ENCODE measurements at regions not wholly inside any gene's neighbourhood (a gene's known extent, or its start where the extent isn't known, plus 50 kb on each side); places are given as distances from the start of the nearest gene placed in this dataset.
"Not testable (repeated sequence)": the region's sequence is repeated elsewhere in the genome, so short reads cannot be mapped to it uniquely, and the experiment has no call there.

DNA sequence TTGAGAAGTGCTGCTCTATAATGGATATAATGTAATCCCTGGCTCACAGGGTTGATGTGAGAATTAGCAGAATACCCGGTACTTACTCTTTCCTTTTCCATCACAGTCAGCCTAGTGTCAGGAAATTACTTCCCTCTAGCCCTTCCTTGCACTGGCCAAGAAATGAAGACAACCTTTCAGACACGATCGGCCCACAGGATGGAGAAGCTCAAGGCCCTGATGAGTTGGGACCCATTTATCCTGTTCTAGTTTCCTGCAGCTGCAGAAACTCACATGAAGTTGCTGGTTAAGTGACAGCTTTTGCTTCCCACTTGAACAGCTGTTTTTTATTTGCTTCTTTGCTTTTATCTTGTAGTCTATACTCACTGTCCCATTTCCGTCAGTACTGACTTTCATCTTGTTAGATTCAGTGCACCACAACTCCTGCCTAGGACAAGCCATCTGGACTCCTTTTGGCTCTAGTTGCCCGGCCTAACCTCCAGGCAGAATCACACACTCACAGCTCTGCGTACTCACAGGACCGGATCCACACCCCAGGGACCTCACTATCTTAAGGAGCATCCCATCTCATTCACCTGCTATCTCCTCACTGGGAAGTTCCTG is 325.1 kb upstream of the CHRNA7 start:
- WGBS, 2 donors: 54 to 60% methylated on average over 2 to 4 of the region's 7 CpGs
- H3K36me3 ChIP-seq (ENCODE audit: low read depth, missing control alignments): not testable (repeated sequence)

GRCh38 chr15:31707944-31708702 is 322.2 kb upstream of the CHRNA7 start:
- H3K27me3 ChIP-seq; intact Hi-C loops (cut with DNase I; ENCODE audit: low total_unique reads): not testable (repeated sequence)

More for the DNA sequence above, 325.1 kb upstream of the CHRNA7 start:
- intact Hi-C loops (cut with DNase I; ENCODE audit: low total_unique reads); H3K4me3 ChIP-seq; H3K27ac ChIP-seq; H3K9me3 ChIP-seq; H3K27me3 ChIP-seq; DNase-seq; H3K4me1 ChIP-seq: not testable (repeated sequence)

DNA sequence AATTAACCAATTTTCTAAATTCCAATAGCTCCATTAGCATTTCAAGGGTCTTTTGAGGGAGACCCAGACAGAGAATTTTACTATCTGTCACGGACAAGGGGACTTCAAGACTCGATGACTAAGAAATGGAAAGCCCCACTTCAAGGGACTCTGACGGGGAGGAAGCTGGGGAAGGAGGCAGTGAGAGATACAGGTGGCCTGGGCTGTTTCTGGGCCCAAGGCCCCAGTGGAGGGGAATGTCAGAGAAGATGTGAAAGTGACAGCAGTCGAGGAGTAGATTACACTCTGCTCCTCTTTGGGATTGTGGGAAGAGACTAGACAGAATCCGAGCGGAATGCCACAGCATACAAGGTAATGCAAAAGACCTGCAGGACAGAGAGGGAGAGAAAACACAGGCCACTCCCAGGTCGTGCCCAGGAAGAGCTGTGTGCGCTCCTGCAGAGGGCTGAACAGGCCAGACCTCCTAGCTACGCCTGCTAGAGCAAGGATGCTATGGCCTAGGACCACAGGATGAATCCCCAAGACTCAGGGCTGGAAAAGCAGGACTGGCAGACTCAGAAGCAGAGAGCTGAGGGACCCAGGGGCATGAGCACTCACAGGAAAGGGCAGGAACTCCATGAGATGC is 321.5 kb upstream of the CHRNA7 start:
- H3K27me3 ChIP-seq; intact Hi-C loops (cut with DNase I; ENCODE audit: low total_unique reads); H3K36me3 ChIP-seq (ENCODE audit: low read depth, missing control alignments); H3K27ac ChIP-seq; H3K9me3 ChIP-seq; H3K4me3 ChIP-seq; H3K4me1 ChIP-seq; DNase-seq: not testable (repeated sequence)
- 50 to 80% methylated on average over 1 to 3 of the region's 9 CpGs for WGBS, 2 donors

More at GRCh38 chr15:31707944-31708702, 322.2 kb upstream of the CHRNA7 start:
- DNase-seq; H3K36me3 ChIP-seq (ENCODE audit: low read depth, missing control alignments); H3K9me3 ChIP-seq; H3K4me3 ChIP-seq; H3K27ac ChIP-seq; H3K4me1 ChIP-seq: not testable (repeated sequence)
- WGBS, 2 donors: 75 to 92% methylated on average over 2 of the region's 8 CpGs

DNA sequence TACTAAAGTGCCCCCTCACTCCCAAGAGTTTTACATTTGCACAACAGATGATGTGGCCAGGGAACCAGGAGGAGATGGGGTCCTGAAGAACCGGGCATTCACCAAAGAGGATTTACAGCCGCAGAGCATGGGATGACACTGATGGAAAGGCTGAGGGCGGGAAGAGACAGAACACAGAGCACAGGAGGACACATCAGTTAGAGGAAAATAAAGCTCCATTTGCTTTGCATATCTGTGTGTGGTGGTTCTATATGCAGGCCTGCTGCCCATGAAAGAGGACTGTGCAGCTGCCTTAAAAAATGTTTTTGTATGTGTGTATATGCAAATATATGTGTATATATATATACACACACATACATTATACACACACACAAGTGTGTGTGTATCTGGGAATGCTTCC is 320.8 kb upstream of the CHRNA7 start:
- H3K27me3 ChIP-seq; H3K4me1 ChIP-seq; H3K4me3 ChIP-seq; H3K36me3 ChIP-seq (ENCODE audit: low read depth, missing control alignments); DNase-seq; H3K27ac ChIP-seq; intact Hi-C loops (cut with DNase I; ENCODE audit: low total_unique reads); H3K9me3 ChIP-seq: not testable (repeated sequence)
- 73% methylated on average over 3 of the region's 3 CpGs; no CpG with 5 or more reads in 1 of the 2 donors for WGBS, 2 donors

- 92 to 98% methylated on average over 4 of the region's 4 CpGs for WGBS, 2 donors
- H3K27ac ChIP-seq; intact Hi-C loops (cut with DNase I; ENCODE audit: low total_unique reads); H3K4me1 ChIP-seq; H3K27me3 ChIP-seq; DNase-seq; H3K4me3 ChIP-seq; H3K36me3 ChIP-seq (ENCODE audit: low read depth, missing control alignments); H3K9me3 ChIP-seq: not testable (repeated sequence)
Observed at GRCh38 chr15:31710806-31711205, 319.5 kb upstream of the CHRNA7 start.

DNA sequence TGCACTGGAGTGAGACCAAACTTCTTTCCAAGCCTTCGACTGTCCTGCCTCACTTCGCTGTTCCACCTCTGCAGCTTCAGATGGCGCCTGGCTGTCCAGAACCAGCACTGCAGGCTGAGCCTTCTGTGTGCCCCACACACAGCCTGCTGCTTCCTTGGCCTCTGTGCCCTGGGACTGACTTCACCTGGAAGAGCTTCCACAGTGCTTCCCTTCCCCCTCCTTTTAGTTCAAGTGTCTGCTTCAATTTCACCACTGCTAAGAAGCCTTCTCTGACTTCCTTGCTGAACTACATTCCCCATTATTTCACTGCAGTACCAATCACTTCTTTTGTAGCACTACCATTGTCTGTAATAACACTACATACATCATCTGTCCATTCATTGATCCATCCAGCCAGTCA is 315.1 kb upstream of the CHRNA7 start:
- H3K27me3 ChIP-seq; H3K4me1 ChIP-seq; H3K27ac ChIP-seq; H3K4me3 ChIP-seq; H3K9me3 ChIP-seq; intact Hi-C loops (cut with DNase I; ENCODE audit: low total_unique reads); DNase-seq; H3K36me3 ChIP-seq (ENCODE audit: low read depth, missing control alignments): not testable (repeated sequence)
- 33 to 100% methylated on average over 1 to 3 of the region's 3 CpGs for whole genome bisulfite sequencing, 2 donors

GRCh38 chr15:31718625-31719024 is 311.7 kb upstream of the CHRNA7 start:
- H3K9me3 ChIP-seq; H3K36me3 ChIP-seq (ENCODE audit: low read depth, missing control alignments); H3K4me1 ChIP-seq; H3K27me3 ChIP-seq; DNase-seq; H3K4me3 ChIP-seq; H3K27ac ChIP-seq; intact Hi-C loops (cut with DNase I; ENCODE audit: low total_unique reads): not testable (repeated sequence)
- WGBS, 2 donors: no CpG with 5 or more reads among the region's 1 CpG

GRCh38 chr15:31719396-31720022 is 310.8 kb upstream of the CHRNA7 start:
- intact Hi-C loops (cut with DNase I; ENCODE audit: low total_unique reads); DNase-seq; H3K36me3 ChIP-seq (ENCODE audit: low read depth, missing control alignments); H3K27me3 ChIP-seq; H3K9me3 ChIP-seq; H3K4me3 ChIP-seq; H3K27ac ChIP-seq; H3K4me1 ChIP-seq: not testable (repeated sequence)
- 46 to 60% methylated on average over 7 of the region's 7 CpGs for WGBS, 2 donors

- intact Hi-C loops (cut with DNase I; ENCODE audit: low total_unique reads); H3K4me1 ChIP-seq; DNase-seq; H3K9me3 ChIP-seq; H3K4me3 ChIP-seq; H3K27ac ChIP-seq; H3K36me3 ChIP-seq (ENCODE audit: low read depth, missing control alignments); H3K27me3 ChIP-seq: not testable (repeated sequence)
- 89 to 93% methylated on average over 5 to 10 of the region's 10 CpGs for WGBS, 2 donors
Observed at GRCh38 chr15:31723019-31723418, 307.3 kb upstream of the CHRNA7 start.

DNA sequence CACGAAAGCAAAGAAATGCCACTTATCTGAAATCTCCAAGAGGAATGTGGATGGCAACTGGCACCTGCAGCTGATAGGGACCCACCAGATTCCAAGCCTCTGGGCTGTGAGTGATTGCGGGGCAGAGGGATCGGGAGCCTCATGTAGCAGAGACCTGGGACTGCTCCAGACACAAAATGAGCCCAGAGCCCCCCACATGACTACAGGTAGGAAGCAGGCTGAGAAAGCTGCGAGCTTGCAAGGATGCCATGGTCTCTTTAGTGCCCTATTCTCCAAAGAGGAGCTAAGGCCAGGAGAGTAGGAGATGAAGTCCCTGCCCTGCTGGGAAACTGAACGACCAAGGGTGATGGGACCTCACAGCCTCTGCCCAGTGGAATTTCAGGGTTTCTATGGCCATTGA is 305.4 kb upstream of the CHRNA7 start:
- H3K36me3 ChIP-seq (ENCODE audit: low read depth, missing control alignments); H3K4me3 ChIP-seq; intact Hi-C loops (cut with DNase I; ENCODE audit: low total_unique reads); H3K27me3 ChIP-seq; DNase-seq; H3K9me3 ChIP-seq; H3K27ac ChIP-seq; H3K4me1 ChIP-seq: not testable (repeated sequence)
- 87 to 95% methylated on average over 5 of the region's 5 CpGs for WGBS, 2 donors

GRCh38 chr15:31725619-31726018 is 304.7 kb upstream of the CHRNA7 start:
- H3K9me3 ChIP-seq; DNase-seq; H3K36me3 ChIP-seq (ENCODE audit: low read depth, missing control alignments); H3K27me3 ChIP-seq; H3K4me1 ChIP-seq; intact Hi-C loops (cut with DNase I; ENCODE audit: low total_unique reads); H3K27ac ChIP-seq; H3K4me3 ChIP-seq: not testable (repeated sequence)
- 79 to 89% methylated on average over 3 of the region's 3 CpGs for WGBS, 2 donors

Measured in testis (tissue), 2 donors.